Stimulated activated naive CD4-positive, alpha-beta T cell (primary cell): ENCODE measurements at regions not wholly inside any gene's neighbourhood (a gene's known extent, or its start where the extent isn't known, plus 50 kb on each side); places are given as distances from the start of the nearest gene placed in this dataset.
A peak's percentile ranks its signal among the peaks of the same experiment; 100 is the strongest.
"Not testable (repeated sequence)": the region's sequence is repeated elsewhere in the genome, so short reads cannot be mapped to it uniquely, and the experiment has no call there.

Experiments
- DNase-seq, 6 experiments: peaks; one replicate each; lab custom pipeline; 2025; lab: John Stamatoyannopoulos, UW

GRCh38 chr11:128161436-128161835 is 425.9 kb downstream of the ETS1 start:
- DNase-seq, result no peak

- DNase-seq, result no peak
Measured at GRCh38 chr11:128158860-128159259, 428.5 kb downstream of the ETS1 start.

- DNase-seq, result peak; percentile 6 to 86 (median 54)
Measured at GRCh38 chr11:128157423-128158298, 429.7 kb downstream of the ETS1 start.

DNA sequence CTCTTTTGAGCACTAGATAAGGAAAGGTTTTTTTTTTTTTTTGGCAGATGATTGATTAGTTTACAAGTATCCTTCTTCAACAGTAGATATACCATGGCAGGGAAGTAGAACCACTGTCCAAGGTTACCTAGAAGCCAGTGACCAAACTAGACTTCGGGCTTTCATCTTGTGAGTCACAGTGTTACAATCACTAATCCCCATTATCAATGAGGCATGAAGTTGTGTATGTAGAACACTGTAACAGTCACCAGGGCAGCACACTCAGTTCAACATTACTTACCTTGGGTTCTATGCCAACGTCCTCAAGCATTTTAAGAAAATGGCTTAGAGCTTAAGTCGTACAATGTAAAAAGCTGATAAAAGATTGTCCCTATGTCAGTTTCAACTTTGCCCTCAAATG is 430.9 kb downstream of the ETS1 start:
- no peak for DNase-seq

DNA sequence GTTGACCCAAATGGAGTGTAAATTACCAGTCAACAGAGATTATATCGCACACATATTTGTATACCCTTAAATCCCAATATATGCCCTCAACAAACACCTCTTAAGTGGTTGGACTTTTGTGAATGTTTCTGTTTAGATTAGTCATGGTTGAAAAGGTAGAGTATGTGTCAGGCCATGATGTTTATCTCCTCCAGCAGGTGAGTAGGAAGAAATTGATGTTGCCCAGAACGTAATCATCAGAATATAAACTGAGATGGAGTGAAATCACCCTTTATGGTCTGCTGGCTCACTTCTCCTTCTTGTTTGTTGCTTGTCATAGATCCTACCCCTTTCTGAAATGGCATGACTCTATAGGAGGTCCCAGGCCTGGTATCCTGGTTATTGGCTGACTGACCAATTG is 431.8 kb downstream of the ETS1 start:
- no peak for DNase-seq

DNA sequence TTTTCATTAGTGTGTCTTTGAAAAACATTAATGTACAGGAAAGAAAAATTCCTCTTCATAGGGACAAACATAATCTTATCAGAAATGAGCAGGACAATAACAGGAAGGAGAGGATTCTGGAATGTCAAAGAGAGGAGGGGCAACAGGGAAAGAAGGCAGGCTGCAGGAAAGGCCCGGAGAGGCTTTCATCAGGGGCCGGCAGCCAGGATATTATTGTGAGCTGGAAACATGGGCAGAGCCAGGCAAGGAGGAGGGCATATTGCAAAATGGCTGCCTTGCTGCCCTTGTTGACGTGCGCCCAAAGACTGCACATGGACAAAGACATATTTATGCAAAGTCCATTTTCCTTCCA is 433.7 kb downstream of the ETS1 start:
- DNase-seq, result no peak

GRCh38 chr11:128152796-128153696 is 434.3 kb downstream of the ETS1 start:
- DNase-seq, result no peak

DNA sequence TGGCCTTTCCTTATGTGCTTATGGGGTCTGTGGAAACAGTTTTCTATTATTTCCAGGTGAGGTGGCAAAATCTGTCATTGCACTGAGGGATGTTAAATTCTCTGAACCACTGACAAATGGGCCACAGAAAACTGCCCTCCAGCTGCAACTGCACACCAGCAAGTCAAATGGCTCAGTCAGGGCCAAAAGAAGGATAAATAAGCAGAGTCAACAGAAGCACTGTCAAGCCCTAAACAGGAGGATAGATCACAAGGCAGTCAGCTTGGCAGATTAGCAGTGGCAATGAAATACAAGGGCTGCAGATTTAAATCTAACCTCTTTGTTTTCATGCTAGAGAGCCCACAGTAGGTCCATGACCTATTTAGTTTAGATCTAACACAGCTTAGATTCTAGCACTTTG is 435.6 kb downstream of the ETS1 start:
- DNase-seq, result no peak

- DNase-seq, result no peak
Measured at GRCh38 chr11:128151338-128151737, 436.0 kb downstream of the ETS1 start.

- no peak for DNase-seq
Measured at GRCh38 chr11:128148208-128148607, 439.1 kb downstream of the ETS1 start.

DNA sequence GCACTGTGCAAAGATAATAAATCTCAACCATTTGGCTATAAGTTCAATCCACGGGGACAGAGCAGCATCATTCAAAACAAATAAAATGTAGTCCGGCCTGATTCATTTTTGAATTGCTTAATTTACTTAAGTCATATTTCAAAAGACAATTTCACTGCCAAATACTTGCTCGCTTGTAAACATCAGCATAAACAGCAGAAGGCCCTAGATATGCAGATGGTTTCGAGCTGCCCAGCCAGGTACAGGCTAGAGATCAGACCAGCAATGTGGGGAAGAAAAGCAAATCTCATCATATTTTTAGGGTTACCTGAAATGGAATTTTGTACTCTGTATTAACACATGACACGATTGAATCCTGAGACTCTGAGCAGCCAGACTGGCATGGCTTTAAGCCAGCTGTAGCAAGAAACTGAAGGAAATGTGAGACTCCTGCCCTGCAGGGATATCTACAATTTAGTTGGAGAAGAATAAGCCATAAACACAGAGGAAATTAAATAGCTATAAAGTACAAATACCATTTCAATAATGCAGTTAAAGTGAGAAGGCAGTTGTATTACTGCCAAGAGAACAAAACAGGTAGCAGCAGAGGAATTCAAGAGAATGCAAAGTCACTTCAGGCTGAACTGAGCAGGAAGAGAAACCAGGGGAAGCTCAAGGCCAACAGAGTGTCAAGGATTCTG is 440.3 kb downstream of the ETS1 start:
- no peak for DNase-seq

DNA sequence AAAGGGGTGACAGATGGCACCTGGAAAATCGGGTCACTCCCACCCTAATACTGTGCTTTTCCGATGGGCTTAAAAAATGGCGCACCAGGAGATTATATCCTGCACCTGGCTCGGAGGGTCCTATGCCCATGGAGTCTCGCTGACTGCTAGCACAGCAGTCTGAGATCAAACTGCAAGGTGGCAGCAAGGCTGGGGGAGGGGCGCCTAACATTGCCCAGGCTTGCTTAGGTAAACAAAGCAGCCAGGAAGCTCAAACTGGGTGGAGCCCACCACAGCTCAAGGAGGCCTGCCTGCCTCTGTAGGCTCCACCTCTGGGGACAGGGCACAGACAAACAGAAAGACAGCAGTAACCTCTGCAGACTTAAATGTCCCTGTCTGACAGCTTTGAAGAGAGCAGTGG is 447.1 kb downstream of the ETS1 start:
- DNase-seq, result not testable (repeated sequence)

- DNase-seq, result no peak
Measured at GRCh38 chr11:128135451-128135850, 451.9 kb downstream of the ETS1 start.

GRCh38 chr11:128133501-128133900 is 453.9 kb downstream of the ETS1 start:
- no peak for DNase-seq

- DNase-seq, result no peak
Measured at GRCh38 chr11:128130052-128130451, 457.3 kb downstream of the ETS1 start.

DNA sequence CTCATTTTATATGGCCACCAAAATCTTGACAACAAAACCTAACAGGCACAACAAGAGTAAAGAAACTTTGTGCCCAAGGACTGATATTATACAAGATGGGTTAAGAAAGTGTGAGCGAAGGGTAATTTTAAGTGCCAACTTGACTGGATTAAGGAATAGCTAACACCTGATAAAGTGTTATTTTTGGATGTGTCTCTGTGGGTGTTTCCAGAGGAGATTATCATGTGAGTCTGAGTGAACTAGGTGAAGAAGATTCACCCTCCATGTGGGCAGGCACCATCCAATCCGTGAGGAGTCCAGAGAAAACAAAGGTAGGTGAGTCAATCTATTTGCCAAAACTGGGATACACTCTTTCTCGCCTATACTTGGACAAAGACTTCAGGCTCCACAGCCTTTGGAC is 461.6 kb downstream of the ETS1 start:
- DNase-seq, result no peak

DNA sequence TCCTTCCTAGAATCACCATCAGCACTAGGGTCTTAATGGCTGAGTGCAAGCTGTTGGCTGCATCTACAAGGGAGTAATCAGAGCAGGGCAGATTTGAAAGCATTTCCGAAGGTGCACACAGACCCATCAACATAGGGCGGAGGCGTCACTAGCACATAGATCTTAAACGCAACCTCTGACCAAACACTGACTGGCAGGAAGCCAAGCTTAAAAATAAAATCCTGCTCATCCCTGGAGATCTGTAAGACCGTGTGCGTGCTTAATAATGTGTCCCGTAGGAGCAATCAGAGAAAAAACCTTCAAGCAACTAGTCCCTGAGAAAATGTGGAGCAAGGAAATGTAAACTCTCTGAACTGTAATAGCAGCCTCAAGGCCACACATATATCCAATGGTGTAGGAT is 470.5 kb downstream of the ETS1 start:
- DNase-seq, result no peak

- no peak for DNase-seq
Measured at GRCh38 chr11:128116447-128116846, 470.9 kb downstream of the ETS1 start.

DNA sequence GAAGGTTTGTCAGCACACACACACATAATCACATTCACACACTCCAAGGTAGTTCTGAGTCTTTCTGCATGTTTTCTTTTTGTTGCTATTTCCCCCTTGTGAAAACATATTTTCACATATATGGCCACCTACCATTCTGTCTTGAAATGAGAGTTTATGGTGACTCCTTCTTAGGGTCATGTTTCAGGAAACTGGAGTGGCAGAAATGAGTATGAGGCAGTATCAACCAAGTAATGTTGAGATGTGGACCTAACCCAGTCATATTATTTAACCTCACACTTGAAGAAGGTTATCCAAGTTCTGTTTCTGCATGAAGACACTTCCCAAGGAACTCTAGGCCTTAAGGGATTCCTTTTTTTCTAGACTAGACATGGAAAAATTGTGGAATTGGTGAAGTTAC is 481.4 kb downstream of the ETS1 start:
- DNase-seq, result no peak

- no peak for DNase-seq
Measured at GRCh38 chr11:128105511-128105910, 481.8 kb downstream of the ETS1 start.

DNA sequence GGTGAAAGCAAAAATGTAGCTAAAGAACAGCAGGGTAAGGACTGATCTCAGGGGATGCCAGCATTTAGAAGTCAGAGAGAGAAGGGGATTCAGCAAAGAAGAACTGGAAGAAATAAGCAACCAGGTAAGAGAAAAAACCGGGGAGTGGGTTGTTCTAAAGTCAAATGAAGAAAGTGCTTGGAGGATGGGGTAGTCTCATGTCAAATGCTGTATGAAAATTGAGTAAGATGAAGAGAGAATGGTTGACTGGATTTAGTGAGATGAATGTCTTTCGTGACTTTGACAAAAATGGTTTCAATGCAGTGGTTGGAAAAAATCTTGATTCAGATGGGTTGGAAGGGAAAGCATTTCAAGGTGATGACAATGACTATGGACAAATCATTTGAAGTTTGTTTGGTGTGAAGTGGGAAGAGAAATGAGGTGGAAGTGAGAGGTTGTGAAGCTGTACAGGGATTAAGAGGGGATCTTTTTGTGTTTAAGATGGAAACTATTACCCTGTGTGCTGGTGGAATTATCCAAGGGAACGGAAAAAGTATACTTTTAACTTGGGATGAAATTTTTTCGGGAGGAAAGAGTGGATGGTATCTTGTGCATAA is 484.0 kb downstream of the ETS1 start:
- no peak for DNase-seq

DNA sequence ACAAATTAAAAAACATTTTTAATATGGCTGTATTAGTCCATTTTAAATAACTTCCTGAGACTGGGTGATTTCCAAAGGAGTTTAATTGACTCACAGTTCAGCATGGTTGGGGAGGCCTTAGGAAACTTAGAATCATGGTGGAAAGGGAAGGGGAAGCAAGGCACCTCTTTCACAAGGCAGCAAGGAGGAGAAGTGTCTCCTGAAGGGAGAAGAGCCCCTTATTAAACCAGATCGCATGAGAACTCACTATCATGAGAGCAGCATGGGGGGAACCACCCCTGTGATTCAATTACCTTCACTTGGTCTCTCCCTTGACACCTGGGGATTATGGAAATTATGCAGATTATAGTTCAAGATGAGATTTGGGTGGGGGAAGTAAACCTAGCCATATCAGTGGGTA is 488.6 kb downstream of the ETS1 start:
- no peak for DNase-seq
